HFFc6 (cell line): ENCODE measurements at regions not wholly inside any gene's neighbourhood (a gene's known extent, or its start where the extent isn't known, plus 50 kb on each side); places are given as distances from the start of the nearest gene placed in this dataset.

Experiments
- DNase-seq: peaks from one replicate; pipeline ENCODE4 v3.0.0-alpha.2; 2018
- H3K27ac Mint-ChIP-seq: 2 replicates; pipeline ENCODE4 v1.8.0; 2020; ENCODE audit warnings: mild to moderate bottlenecking, mixed read lengths
- H3K27me3 Mint-ChIP-seq: 2 replicates; pipeline ENCODE4 v1.8.0; 2021; ENCODE audit warnings: mild to moderate bottlenecking, moderate library complexity, mixed read lengths; ENCODE audit not compliant: insufficient read depth
- H3K36me3 Mint-ChIP-seq: 2 replicates; pipeline ENCODE4 v1.8.0; 2021; ENCODE audit warnings: low read depth, mixed read lengths
- H3K4me1 Mint-ChIP-seq: 2 replicates; pipeline ENCODE4 v1.8.0; 2020; ENCODE audit warnings: low read depth, mixed read lengths
- H3K4me3 Mint-ChIP-seq: 2 replicates; pipeline ENCODE4 v1.8.0; 2020; ENCODE audit warnings: mild to moderate bottlenecking, moderate library complexity, mixed read lengths
- H3K9me3 Mint-ChIP-seq: 2 replicates; pipeline ENCODE4 v1.8.0; 2020; ENCODE audit warnings: mild to moderate bottlenecking, mixed read lengths
- TF ChIP-seq, protein P1 (sequence below): fragments of 200-600 bp; sonication (generic); IDR thresholded peaks from 2 replicates; pipeline ENCODE4 v1.5.0; 2021; ENCODE audit warnings: antibody characterized with exemption, mild to moderate bottlenecking

DNA sequence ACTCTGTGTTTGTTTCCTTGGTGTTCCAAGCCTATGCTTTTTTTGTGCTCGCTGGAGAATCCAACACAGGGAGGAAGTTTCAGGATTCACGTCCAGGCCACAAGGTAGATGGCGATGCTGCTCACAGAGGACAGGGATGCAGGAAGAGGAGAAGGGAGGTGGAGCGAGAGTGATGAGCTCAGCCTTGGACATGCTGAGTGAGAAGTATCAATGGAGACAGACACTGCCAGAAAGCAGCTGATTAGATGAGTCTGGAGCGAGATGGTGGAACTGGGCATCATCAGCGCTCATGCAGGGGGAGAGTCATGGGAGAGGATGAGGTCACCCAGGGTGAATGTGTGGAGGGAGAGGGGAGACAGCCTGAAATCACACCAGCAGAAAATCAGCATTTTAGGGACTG, 110.0 kb downstream of the GLUL start:
- H3K27me3 Mint-ChIP-seq: peaks cover 2% of the 10 kb centered on the region; the same call in 1 of the 2 replicates
- TF ChIP-seq, protein P1, sequence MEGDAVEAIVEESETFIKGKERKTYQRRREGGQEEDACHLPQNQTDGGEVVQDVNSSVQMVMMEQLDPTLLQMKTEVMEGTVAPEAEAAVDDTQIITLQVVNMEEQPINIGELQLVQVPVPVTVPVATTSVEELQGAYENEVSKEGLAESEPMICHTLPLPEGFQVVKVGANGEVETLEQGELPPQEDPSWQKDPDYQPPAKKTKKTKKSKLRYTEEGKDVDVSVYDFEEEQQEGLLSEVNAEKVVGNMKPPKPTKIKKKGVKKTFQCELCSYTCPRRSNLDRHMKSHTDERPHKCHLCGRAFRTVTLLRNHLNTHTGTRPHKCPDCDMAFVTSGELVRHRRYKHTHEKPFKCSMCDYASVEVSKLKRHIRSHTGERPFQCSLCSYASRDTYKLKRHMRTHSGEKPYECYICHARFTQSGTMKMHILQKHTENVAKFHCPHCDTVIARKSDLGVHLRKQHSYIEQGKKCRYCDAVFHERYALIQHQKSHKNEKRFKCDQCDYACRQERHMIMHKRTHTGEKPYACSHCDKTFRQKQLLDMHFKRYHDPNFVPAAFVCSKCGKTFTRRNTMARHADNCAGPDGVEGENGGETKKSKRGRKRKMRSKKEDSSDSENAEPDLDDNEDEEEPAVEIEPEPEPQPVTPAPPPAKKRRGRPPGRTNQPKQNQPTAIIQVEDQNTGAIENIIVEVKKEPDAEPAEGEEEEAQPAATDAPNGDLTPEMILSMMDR: no peak
- no peak overlapping the region for H3K4me3 Mint-ChIP-seq
- no peaks in the 10 kb centered on the region for H3K9me3 Mint-ChIP-seq
- no peak overlapping the region for H3K27ac Mint-ChIP-seq
- no peak for DNase-seq
- peaks cover 7% of the 10 kb centered on the region for H3K4me1 Mint-ChIP-seq
- H3K36me3 Mint-ChIP-seq: no peaks in the 10 kb centered on the region

- Mint-ChIP-seq H3K4me3 (no peak overlapping the region), H3K27ac (no peak overlapping the region), H3K36me3 (no peaks in the 10 kb centered on the region), H3K9me3 (no peaks in the 10 kb centered on the region), H3K4me1 (peaks cover 7% of the 10 kb centered on the region), H3K27me3 (peaks cover 2% of the 10 kb centered on the region; the same call in 1 of the 2 replicates)
- no peak for DNase-seq
- TF ChIP-seq, protein P1: no peak
Observed at GRCh38 chr1:182280504-182280900, 111.1 kb downstream of the GLUL start.

DNA sequence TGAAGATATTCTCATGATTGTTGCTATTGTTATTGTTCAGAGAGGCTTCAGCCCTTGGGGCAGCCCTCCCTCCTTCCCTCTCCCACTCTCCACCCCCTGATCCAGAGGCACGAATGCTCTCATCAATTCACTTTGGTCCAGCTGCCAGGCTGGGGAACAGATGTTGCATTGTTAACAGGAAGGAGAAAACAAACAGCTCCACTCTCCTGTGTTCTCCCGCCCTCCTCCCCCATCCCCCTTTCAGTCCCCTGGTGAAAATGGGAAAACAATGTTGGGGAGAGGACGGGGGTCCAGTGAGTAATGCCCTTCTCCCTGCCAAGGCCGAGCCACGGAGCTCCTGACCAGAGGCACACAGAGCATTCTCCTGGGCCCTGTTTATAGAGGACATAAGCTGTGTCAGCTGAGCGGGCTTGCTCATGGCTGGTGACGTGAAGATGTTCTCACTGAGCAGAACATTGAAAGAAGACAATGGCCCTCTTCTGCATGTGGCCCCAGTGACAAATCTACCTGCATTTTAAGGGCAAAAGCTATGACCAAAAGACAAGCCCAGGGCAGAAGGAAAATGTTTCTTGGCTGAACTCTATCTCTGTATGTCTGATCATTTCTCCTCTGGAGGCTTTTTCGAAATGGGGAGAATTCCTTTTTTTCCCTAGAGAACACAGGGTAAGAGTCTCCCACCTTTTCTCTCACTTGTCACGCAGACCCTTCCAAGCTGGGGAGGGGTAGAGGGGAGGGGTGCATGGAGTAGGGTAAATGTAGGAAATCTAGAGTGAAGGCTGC, 111.7 kb downstream of the GLUL start:
- TF ChIP-seq, protein P1: no peak
- H3K4me3 Mint-ChIP-seq: no peak overlapping the region
- no peaks in the 10 kb centered on the region for H3K9me3 Mint-ChIP-seq
- no peak for DNase-seq
- peaks cover 2% of the 10 kb centered on the region; the same call in 1 of the 2 replicates for H3K27me3 Mint-ChIP-seq
- no peaks in the 10 kb centered on the region for H3K36me3 Mint-ChIP-seq
- no peak overlapping the region for H3K27ac Mint-ChIP-seq
- peaks cover 7% of the 10 kb centered on the region for H3K4me1 Mint-ChIP-seq

GRCh38 chr1:182279302-182279701, 112.3 kb downstream of the GLUL start:
- Mint-ChIP-seq H3K36me3 (no peaks in the 10 kb centered on the region), H3K4me3 (no peak overlapping the region), H3K4me1 (peaks cover 7% of the 10 kb centered on the region), H3K27ac (no peak overlapping the region), H3K27me3 (no peaks in the 10 kb centered on the region), H3K9me3 (no peaks in the 10 kb centered on the region)
- TF ChIP-seq, protein P1: no peak
- no peak for DNase-seq

DNA sequence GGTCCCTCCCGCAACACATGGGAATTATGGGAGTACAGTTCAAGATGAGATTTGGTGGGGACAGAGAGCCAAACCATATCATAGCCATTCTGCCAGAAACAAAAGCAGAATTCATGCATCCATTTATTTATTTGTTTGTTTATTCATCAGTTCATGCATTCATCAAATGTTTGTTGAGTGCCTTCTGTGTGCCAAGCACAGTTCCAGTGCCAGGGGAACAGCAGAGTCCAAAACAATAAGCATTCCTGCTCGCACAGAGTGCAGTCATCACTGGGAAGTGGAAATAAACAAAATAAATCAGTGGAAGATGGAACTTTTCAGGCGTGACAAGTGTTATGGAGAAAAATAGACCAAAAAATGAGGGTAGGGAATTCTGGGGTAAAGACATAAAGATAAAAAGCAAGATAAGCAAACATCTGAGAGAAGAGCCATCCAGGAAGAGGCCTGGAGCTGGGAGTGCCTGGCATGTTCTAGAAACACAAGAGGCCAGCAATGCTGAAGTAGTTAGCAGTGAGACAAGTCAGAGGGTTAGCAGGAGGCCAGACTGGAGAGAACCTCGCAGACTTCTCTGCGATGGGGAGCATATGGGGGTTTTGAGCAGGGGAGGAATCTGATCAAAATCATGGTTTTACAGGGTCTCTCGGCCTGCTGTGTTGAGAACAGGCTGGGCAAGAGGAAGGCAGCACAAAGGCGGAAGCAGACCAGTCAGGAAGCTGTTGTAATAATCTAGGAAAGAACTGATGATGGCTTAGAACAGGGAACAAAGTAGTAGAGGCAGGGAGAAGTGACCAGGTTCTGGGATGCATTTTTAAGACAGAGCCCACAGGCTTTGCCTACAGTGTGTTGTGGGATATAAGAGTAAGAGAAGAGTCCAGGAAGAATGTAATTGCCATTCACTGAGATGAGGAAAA, 113.2 kb downstream of the GLUL start:
- Mint-ChIP-seq H3K27me3 (no peaks in the 10 kb centered on the region), H3K36me3 (no peaks in the 10 kb centered on the region), H3K4me1 (peaks cover 7% of the 10 kb centered on the region), H3K9me3 (no peaks in the 10 kb centered on the region), H3K27ac (no peak overlapping the region), H3K4me3 (no peak overlapping the region)
- TF ChIP-seq, protein P1: no peak
- peak; percentile 25 for DNase-seq
